HG03159 (cell line): ENCODE measurements at regions not wholly inside any gene's neighbourhood (a gene's known extent, or its start where the extent isn't known, plus 50 kb on each side); places are given as distances from the start of the nearest gene placed in this dataset.
"Not testable (repeated sequence)": the region's sequence is repeated elsewhere in the genome, so short reads cannot be mapped to it uniquely, and the experiment has no call there.

Source experiments
- ATAC-seq: cut with Tn5 transposase; IDR thresholded peaks from one replicate; pipeline ENCODE4 v1.9.1; 2021; ENCODE audit warnings: mild to moderate bottlenecking, moderate library complexity; ENCODE audit not compliant: unreplicated experiment

DNA sequence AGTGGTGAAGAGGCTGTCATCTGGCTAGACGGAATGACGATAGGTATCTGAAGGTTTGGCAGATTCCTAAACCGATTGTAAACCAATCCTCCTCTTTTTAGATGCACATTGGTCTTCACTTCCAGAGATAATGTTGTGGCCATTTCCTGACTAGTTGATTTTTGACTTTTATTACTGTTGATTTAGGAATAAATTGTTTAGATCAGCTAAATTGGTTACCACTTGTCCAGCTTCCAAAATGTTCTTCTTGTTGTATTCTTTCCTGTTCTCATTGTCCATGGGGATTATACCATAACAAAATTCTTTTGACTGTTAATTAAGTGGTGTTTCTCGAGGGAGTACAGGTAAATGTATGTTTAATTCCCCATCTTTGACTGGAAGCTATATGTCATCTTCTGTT is 119.7 kb downstream of the MACROH2A1 start:
- ATAC-seq: no peak

DNA sequence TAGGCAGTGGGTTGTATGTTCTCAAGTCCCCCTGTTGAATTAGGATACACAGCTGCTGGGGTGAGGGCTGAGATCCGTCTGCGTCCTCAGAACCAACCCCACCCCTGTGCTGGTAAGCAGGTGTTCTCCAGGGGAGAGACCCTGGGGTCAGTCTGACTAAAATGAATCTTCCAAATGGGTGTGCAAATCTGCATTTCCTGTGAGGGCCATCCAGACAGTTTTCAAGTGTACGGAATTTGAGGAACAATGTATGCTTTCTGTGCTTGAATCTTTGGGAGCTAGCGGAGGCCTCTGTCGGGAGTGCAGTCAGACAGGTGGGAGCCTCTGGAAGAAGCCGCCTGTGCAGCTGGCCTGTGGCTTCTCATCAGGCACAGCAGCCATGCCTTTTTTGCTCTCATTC is 122.9 kb downstream of the MACROH2A1 start:
- ATAC-seq: no peak

DNA sequence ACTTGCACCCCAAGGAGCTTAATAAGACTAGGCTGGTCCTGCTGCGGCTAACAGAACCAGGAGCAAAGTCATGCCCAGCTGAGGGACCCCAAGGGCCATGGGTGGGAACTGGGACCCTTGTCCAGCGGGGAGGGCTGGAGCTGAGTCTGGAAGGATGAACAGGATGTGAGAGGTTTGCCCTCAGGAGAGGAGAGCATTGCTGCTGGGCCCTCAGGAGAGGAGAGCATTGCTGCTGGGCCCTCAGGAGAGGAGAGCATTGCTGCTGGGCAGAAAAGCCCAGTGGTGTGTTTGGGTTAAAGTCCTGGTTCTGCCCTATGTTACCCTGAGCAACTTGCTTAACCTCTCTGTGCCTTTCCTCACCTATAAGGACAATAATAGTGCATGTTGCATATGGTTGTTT is 125.8 kb downstream of the MACROH2A1 start:
- no peak for ATAC-seq

DNA sequence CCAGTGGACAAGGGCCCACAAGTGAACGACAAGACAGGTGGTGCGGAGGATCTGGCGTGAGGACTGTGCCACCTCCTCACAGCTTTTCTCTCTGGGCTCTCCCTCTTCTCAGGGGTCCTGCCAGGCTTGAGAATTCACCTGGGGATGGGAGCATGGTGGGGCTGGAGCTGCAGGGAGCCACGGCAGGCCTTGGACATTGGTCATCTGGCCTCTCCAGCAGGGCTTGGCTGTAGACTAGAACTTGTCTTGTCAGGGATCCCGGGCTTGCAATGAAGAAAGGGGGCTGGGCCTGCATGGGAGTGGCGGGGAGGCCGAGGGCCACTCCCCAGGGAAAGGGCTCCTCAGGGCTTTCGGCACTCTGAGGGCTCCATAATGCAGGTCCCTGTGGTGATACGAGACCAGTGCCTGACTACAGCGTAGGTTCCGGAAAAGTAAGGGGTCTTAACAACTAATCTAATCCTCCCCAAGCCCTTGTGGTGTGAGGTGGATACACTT is 126.7 kb downstream of the MACROH2A1 start:
- ATAC-seq: no peak

DNA sequence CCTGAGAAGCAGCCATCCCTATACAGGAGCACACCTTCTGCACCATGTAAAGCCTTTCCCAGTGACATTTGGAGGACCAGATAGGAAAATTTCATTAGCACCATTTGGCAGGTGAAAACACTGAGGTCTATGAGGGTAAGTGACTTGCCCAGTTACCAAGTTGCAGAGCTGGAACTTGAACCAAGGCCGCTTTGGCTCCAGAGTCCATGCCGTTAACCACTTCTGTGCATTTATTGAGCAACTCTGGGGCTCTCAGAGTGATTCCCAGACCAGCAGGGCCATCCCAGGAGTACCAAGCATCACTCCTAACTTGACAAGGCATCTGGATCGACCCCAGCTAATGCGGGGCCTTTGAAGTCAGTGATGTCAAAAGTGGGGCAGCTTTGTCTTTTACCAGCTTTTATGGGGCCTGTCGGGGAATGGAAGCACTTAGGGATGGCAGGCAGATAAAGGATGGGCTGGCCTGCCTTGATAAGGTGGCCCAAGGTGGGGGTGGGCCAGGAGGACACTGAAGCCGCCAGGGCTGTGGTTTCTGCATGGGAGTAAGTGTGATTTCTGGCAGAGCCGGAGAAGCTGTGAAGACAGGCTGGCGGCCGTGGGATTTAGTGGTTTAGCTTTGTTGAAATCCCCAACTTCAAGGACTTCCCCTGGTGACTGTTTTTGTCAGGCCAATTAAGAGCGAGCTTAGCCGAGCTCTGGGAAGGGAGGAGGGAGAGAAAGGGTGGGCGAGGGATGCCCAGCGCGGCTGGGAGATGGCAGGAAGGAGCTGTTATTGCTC is 127.3 kb downstream of the MACROH2A1 start:
- ATAC-seq: no peak

DNA sequence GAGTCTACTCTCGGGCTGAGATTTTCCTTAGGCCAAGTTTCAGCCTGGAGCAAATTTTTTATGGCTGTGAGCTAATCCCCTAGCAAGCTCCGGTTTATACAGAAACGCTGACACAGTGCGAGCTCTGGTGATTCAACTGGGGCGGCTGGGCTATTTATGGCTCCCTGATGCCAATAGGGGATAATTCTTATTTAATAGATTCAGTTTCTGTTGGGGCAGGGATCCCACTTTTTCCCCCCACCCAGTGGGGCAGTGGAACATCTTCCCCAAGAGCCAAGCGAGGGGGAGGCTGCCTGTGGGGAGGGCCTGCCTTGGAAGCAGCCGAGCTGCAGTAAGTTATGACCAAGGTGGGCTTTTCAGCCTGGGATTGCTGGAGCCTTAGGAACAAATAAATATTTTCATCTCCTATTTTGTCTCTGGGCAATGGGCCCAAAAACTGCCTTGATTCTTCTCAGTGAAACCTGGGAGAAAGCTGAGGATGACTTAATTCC is 129.1 kb downstream of the MACROH2A1 start:
- ATAC-seq: no peak

DNA sequence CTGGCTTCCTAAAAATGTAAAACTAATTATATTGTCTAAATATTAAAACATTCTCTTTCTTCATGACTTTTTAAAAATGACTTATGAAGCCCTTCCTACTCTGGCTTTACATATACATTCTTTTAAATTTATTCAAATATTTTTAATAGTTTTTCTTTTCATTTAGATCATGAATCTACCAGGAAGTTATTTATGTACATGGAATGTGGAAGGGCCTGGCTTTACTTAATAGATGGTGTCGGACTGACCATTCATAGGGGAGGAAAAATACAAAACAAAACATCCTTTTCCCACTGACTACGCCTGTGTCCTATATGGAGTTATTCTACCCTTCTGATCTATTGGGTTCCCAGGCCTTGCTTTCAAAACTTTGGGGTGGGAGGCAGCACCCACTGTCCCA is 129.8 kb downstream of the MACROH2A1 start:
- no peak for ATAC-seq

DNA sequence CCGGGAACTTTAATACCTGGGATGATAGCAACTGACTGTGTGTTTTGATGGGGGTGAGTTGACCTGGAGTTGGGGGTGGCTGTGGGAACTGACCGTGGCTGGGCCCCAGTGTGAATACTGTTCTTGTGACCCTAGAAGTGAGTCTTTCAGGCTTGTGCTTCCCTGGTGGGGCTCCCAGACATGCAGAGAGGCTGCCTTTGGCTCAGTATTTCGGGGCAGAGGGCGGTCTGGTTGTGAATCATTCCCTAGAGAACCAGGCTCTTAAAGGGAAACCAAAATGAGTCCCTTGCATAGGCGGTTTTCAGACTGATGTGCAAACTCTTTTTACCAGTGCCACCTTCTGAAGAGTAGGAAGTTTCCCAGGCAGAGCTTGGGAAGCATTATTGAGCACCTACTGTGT is 132.1 kb downstream of the MACROH2A1 start:
- no peak for ATAC-seq

DNA sequence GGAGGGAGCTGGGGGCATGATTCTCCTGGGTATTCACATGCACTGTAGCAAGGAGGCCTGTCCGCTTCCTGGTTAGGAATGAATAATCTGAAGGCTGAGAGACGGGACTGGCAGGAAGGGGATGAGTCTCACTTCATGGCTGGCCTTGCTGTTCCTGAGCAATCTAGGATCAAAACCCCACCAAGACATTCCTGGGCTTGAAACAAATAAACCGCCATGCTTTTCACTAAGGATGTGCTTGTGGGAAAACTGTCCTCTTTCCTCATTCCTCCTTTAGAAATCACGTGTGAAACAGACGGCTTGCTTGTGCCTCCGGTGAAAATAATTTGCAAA is 132.8 kb downstream of the MACROH2A1 start:
- no peak for ATAC-seq

DNA sequence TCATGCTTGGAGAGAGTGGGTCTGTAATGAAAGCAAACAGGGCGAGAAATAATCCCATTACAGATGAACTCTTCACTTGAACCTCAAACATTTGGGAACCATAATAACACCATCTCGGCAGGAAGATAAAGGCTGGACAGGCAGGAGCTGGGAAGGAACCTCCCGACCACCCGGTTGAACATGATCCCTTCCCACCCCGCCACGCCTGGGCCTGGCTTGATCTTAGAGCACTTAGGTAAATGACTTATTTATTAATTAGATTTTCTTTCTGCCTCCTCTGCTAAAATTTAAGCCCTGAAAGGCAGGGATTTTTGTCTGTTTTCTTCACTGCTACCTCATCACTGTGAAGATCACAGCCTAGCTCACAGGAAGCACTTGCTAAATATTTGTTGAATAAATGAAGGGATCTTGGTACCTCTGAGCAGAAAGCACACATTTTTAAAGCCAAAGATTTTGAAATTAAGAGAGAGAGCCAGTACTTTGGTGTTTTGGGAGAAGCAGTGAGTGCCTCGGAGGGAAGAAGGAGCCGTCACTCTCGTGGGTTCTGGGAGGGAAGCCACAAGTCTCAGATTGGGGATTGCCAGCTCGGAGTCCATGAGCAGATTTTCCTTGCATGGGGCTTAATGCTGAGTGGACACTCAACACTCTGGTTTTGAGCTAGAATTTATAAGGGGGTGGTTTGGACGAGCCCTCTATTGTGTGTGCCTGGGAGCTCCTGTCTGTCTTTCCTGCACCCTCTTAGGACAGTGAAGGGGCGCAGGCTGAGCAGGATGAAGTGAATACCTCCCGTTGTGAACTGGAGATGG is 133.3 kb downstream of the MACROH2A1 start:
- no peak for ATAC-seq

DNA sequence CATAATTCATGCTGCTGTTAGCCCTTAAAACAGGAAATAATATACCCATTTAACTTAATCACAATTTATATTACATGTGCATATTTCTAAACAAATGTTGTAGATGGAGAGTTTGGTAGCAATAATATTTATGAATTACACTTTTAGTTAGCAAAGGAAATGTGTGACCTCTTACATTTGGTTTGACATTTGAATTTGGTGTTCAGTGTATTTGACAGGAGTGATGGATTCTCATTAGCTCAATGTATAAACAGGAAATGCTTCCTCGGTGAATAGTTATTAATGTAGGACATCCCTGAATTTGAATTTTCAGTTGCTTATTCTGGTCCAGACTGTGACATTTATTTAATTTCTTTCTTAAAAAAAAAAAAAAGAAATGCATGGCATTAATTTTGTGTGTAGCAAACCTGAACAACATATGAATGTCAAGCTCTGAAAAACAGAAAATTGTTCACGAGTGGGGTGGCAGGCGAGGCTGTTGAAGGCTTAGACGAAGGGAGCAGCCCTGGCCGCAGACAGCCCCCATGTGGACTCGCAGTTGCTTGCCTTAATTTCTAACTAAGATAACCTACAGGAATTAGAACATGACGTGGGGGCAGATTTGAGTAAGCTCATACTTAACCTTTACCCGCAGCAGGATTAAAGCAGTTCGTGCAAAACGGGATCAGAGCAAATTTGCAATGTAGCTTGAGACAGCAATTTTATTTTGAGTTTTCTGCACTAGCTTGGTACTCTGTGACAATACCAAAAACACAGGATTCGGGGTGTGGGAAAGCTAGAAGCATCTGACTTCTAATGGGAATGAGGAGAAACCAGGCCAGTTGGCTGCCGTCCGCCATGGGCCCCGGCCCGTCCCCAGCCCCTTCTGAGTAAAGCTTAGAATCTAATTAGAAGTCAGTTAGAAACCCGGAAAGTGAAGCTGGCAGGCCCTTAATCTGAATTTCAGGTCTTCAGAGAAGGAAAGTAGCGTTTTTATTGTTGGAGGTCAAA is 134.3 kb downstream of the MACROH2A1 start:
- no peak for ATAC-seq

DNA sequence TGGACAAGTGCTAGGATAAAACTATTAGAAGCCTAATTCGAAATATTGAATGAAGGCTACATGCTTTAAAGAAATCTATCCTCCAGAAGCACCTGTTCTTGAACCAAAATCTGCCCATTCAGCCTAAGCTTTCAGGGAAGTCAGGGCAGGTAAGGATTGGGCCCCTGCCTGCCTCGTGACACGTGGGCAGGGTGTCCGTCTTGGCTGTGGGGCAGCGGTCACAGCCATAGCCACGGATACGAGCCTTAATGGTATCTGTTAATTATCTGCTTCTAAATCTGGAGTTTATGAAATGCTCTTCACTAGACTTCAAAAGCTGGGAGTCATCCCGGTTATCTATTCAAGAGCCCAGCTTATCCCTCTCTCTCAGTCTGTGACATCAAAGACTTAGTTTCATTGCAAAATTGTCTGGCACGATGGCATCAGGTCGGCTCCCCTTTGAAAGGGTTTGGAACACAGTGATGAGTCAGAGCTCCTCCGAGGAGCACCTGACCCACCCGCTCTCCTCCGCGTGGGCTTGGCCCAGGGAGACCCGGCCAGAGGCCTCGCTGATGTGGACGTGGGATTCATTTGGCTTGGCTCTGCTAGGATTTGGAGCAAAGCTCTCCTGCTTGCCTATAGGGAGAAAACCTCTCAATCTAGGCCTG is 135.9 kb downstream of the MACROH2A1 start:
- no peak for ATAC-seq

DNA sequence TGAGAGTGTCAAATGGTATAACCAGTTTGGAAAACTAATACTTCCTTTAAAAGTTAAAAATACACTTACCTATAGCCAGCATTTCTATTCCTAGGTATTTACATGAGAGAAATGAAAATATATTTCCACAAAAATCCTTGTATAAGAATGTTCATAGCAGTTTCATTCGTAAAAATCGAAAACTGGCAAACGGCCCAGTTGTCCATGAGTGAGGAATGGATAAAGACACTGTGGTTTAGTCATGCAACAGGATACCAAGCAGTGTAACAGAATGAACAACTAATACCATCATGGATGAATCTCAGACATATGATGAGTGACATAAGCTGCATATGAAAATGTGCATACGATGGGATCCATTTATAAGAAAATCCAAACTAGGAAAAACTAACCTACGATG is 136.7 kb downstream of the MACROH2A1 start:
- no peak for ATAC-seq

DNA sequence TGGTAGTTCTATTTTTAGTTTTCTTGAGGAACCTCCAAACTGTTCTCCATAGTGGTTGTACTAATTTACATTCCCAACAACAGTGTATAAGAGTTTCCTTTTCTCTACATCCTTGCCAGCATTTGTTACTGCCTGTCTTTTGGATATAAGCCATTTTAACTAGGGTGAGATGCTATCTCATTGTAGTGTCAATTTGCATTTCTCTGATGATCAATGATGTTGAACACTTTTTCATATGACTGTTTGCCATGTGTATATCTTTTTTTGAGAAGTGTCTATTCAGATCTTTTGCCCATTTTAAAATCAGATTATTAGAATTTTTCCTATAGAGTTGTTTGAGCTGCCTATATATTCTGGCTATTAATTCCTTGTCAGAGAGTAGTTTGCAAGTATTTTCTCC is 138.9 kb downstream of the MACROH2A1 start:
- not testable (repeated sequence) for ATAC-seq

DNA sequence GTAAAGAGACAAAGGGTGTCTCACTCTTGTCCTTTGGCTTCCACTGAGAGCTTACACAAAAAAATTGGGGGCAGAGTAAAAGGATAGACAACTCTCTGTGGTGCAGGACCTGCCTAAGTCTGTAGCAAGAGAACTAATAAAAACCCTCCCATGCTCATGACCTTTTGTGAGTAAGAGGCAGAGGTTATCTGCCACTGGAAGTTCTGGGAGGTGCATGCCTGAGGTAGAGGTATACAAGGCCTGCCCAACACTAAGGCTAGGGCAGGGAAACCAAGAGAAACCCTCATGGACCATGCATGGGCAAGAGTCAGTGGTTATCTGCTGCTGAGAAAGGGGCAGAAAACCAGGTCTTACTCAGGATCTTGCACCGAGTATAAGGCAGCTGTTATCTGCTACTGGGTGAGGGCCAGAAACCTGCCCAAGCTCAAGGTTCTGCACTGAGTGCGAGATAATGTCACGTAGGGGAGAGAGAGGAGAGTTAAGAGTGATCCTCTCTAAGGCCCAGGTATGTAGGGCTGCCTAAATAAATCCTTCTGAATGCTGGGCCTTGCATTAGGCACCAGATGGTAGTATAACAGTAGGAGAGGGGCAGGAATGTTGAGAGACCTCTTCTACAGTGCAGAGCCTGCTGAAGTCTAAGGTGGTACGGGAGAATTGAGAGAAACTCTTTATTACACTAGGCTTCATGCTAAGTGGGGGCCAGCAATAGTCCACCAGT is 143.4 kb downstream of the MACROH2A1 start:
- no peak for ATAC-seq

DNA sequence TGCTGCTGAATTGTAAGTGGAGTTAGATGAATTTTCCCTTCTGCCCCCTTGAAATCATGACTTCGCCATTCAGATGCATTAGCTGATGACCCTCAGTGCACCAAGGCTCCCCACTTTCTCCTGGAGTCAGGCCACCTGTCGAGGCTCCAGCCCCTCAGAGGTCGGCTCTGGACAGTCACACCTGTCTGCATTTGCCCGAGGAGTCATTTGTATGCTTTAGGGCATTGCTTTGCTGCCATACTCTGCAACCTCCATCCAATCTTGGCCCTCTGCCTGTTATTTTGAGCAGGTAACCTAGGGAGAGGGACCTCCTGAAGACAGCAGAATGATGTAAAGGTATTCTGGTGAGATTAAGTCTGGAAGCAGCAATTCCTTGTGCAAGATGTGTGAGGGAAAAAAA is 144.8 kb downstream of the MACROH2A1 start:
- ATAC-seq: no peak

DNA sequence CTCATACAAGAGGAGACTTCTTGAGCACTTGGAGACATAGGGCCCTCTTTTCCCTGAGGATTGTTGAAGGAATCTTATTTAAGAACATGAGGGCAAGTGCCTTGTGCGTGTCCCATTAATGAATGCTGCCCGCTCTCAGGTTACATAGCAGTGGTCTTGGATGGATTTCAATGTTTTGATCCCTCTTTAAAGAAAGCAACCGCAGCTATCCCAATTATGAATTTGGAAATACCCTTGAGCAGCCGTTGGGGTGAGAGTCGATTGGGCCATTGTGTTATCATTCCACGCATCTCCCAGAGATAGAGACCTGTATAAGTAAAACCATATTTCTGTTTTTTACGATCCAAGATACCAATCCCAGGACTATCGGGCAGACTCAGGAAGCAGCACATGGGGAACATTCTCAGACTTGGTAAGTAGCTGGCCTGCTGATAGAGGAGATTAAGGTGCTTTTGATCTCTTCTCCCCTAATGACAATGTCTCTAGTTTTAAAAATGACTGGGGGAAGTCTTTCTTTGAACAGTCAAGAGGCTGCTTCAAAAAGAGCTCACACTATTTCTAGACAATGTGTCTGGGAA is 145.3 kb downstream of the MACROH2A1 start:
- no peak for ATAC-seq

DNA sequence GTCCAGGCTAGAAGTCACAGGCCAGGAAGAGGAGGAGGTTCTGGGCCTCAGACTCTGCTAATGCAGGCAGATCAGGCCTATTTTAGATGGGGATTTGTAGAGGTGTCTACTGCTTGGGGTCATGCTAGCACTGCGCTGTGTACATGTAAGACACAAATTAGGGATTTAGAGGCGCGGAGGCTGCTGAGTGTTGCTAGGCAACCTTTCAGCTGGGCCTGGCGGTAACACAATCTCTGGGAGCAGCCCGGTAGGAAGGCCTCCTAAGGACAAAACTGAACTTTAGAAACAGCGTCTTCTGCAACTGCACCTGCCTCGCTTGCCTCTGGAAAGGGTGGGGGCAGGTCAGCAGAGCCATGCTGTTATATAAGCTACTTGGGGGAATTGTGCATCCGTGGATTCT is 147.9 kb downstream of the MACROH2A1 start:
- no peak for ATAC-seq

DNA sequence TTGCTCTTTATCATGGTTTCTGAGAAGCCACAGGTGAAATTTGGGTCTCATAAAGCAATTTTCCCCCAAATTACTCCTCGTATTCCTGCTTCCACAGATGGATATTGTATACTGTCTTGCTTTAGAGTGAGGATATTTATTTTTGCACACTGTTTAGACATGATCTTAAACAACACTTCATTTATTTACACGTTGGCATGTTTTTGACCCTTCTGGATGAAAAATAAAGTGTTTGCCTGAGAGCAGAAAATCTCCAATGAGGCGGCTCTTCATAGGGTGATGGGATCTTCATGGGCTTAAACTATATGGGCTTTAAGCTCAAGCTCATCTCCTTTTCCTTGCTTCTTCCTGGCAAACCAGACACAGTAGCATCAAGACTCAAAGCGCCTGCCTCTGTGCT is 148.4 kb downstream of the MACROH2A1 start:
- ATAC-seq: no peak
